Fibroblast of peridontal ligament (primary cell): ENCODE measurements at regions not wholly inside any gene's neighbourhood (a gene's known extent, or its start where the extent isn't known, plus 50 kb on each side); places are given as distances from the start of the nearest gene placed in this dataset.

Source experiments
- DNase-seq: peaks from one replicate; pipeline ENCODE4 v3.0.0-alpha.2; 2010; ENCODE audit errors: extremely low read depth

DNA sequence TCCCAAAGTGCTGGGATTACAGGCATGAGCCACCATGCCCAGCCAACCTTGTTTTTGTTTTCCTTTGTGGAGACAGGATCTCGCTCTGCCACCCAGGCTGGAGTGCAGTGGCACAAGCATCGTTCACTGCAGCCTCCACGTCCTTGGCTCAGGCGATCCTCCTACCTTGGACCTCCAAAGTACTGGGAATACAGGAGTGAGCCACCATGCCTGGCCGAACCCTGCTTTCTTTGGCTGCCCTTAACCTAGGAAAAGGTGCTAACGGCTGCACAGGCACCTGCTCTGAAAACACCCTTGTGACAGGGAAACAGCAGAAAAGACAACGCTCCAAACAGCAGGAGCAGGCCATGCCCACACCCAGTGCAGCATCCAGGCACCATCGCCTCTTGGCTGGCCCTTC lies 71.9 kb downstream of the OAT start:
- no peak for DNase-seq

DNA sequence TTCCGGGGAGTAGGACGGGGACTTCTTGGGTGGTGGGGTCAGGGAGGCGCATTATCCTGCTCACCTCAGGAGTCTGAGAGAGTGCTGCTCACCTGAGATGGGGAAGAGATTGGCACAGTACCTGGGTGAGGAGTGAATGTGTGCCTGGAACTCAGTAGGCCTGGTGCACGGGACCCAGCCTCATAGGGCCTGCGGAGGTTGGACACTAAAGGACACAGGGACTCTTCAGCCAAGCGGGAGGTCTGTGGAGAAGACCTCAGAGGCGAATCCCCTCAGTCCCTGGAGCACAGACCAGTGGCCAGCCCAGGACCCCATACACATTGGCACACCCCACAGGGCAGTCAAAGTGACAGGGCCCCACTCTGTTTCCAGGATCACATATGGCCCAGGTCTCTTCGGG lies 73.2 kb downstream of the OAT start:
- DNase-seq = no peak

DNA sequence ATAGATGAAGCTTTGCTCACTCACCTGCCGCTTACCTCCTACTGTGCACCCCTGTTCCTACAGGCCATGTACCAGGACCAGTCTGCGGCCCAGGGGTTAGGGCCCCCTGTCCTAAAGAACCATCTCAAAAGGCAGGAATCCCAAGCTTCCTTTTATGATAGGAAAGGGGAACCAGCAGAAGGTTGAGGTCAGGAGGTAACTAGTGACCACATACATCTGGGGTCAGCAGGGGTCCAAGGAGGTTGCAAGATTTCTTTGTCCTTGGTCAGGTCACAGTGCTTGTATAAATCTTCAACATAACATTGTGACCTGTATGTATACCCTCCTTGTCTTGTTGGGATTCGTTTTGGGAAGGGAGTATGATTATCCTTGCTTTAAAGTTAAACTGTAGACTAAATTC lies 73.8 kb downstream of the OAT start:
- no peak for DNase-seq

DNA sequence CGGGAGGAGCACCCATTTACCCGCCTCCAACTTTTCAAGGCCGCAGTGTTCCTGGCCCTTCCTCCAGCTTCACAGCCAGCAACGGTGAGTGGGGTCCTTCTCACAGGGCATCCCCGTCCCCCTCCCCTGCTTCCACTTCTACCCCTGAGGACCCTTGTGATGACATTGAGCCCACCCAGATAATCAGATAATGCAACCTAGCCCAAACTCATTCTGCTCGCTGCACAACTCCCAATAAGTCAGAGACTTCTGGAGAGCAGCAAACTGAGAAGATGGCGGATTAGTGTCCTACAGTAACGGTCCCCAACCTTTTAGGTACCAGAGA lies 74.5 kb downstream of the OAT start:
- DNase-seq = no peak

DNA sequence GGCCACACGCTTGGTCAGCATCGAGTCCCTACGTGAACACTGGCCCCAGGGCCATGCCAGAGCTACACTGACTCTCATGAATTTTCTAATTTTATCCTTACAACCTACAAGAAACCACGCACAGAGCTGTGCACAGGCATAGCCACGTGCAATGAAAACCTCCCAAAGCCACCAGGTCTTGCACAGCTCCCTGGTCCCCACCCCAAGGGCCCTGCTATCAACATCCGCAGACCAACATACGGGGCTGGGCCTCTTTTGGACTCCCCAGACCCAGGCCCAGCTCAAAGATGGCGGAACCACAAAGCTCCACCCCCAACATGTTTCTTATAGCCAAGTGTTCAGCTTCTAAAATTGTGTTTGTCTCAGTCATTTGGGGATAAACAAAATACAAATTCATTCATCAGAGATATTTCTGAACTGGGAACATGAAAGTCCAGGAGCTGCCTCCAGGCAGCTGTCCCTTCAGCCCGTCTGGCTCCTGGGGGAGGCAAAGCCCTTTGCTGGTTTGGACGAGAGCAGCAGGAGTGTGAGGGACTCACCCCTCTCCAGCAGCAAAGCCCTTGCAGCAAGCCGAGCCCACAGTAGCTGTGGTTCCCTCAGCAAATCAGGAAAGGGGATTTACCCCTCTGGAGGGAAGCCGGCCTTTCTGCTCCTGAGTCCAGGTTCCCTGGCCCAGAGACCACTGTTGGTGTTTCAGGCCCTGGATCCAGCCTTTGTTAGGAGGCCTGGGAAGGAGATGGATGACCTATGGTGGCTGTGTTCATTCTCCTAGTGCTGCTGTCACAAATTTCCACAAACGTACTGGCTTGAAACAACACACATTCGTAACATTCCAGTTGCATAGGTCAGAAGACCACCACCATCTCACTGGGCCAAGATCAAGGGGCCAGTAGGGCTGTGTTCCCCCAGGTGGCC lies 75.1 kb downstream of the OAT start:
- DNase-seq = no peak

DNA sequence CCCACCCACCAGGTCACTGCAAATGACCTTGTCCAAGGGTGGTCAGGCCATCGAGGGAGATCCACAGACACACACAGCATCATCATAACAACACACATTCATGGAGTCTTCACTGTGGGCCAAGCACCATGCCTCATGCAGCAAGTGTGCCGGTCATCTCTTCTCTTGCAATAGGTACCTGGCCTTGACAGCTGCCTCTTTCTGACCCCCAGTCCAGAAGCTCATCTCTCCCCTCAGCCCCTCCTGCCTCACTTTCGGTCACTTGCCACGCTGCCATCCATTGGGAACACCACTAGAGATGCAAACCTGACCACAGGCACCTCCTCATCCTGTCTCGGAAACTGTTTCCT lies 75.9 kb downstream of the OAT start:
- DNase-seq = no peak

DNA sequence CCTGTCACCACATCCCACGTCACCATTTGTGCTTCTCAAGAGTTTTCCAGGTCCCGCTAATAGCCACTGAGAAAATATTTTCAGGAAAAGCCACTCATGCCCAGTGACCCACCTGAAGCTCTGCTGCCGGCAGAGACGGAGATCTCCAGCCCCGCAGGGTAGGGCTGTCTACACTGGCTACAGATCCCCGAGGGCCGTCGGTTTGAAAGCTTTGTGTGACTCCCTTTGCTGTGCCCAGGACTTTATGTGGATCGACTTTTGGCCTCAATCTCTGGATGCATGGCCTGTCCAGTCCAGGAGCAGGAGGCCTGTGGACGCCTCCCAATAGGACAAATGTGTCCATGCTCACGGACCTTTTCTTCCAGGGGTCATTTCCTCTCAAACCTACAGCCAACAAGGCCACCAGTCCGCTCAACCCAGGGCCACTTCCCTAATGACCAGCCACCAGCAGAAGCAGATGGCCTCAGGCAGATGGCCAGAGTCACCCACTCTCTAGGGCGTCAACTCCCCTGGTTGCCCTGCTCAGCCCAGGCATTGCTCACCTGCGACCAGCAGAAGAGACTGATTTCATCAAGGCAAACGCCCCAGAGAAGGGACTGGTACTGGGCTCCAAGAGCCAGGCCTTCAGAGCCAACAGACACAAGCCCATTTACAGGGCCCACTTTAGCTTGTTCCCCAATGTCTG lies 76.4 kb downstream of the OAT start:
- no peak for DNase-seq

DNA sequence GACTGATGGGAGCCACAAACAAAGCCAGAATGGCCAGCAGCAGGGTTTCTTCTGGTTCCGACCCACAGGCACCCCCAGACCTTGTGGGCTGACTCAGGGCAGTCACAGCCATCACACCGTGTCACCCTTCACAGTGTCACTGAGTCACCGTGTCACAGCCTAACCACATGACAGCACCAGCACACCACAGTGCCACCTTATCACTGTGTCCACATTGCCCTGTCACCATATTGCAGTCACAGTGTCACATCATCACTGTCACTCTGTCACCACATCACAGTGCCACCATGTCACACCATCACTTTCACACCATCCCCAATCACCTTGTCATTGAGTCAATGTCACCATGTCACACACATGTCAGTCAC lies 77.0 kb downstream of the OAT start:
- no peak for DNase-seq

DNA sequence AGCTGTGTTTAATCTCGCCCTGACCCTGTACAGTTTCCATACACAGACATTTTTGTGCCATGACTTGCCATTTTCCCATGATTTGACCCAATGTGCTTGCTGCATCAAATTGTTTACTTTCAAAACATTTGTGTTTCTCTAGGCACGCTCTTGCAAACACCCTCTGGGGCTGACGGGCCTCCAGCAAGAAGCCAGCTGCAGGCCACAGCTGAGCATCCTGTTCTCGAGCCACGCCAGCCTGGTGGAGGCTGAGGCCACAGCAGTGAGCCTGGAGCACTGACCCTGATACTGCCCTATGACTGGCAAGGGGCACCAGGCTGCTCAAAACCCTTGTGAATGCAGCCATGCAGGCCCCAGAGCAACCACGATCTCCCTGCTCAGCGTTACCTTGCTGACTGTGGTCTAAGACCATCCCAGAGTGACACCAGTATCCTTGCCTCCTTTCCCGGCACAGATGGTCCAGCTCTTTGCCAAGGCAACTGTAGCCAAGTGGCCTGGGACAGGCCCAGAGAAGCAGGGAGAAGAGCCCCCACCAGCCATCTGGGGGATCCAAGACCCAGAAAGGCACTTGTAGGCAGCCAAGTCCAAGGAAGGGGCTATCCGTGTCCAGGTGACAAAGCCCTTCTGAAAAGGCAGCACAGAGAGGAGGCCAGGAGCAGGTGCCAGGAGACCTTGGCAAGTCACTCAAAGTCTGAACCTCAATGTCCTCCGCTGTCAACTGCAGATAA lies 78.5 kb downstream of the OAT start:
- peak; percentile 86 for DNase-seq

DNA sequence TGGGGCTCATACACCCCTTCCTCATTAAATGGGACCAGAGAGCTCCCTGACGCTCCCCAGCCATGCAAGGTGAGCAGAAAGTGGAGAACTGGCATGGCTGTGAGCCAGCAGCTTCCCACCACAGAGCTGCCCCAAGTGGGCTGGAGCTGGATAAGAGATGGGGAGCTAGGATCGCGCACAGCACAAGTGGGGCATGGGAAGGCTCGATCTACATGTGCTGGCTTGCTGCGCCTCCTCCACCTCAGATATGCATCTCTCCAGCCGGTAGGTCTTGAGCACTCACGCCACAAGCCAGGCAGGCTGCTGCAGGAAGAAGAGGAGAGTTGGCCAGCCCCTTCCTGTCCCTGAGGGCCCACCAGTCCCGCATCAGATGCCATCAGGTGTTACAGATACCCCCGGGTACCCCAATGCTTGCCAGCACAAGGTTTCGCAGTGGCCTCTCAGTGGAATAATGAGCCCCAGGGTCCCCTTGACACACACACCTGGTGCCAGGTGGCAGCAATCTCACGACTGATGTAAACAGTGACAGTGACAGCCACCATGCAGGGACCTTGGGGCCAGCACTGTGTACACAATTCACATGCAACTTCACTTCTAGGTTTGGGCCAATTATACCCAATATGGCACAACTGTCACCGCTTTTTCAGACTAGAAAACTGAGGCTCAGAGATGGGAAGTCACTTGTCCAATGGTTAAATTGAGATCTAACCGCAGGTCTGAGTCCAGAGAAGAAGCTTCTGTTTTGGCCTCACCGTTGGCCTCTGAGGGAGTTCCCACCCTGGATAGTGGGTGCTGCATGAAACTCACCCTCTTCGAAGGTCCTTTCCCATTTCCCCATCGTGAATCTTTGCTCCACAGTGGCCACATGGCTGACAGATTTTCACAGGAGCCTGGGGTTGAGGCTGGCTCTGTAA lies 79.3 kb downstream of the OAT start:
- DNase-seq = no peak

DNA sequence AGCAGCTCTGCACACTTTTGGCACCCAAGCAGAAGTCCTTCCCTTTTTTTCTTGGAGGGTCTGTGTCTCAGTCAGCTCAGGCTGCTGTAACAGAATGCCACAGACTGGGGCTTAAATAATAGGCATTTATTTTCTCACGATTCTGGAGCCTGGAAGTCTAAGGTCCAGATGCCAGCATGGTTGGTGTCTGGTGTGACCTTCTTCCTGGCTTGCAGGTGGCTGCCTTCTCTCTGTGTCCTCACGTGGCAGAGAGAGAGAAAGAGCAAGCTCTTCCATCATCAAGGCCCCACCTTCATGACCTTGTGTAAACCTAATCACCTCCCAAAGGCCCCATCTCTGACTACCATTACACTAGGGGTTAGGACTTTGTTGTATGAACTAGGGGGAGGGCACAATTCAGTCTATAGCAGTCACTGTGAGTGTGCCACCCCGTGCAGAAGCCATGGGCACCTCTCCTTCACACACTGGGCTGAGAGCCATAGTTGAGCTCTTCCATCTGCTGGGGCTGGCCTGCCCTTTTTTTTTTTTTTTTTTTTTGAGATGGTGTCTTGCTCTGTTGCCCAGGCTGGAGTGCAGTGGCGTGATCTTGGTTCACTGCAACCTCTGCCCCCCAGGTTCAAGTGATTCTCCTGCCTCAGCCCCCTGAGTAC lies 80.3 kb downstream of the OAT start:
- DNase-seq = no peak

DNA sequence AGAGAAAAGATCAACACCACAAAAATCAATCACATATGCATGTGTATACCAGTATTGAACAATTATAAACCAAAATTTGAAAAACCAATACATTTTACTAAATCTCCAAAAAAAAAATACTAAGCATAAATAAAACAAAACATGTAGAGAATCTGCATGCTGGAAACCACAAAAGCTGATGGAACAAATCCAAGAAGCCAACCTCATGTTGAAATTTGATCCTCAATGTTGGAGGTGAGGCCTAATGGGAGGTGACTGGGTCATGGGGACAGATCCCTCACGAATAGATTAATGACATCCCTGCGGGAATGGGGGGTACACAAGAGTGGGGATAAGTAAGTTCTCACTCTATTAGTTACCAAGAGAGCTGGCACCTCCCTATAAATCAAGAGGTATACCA lies 82.5 kb downstream of the OAT start:
- no peak for DNase-seq

DNA sequence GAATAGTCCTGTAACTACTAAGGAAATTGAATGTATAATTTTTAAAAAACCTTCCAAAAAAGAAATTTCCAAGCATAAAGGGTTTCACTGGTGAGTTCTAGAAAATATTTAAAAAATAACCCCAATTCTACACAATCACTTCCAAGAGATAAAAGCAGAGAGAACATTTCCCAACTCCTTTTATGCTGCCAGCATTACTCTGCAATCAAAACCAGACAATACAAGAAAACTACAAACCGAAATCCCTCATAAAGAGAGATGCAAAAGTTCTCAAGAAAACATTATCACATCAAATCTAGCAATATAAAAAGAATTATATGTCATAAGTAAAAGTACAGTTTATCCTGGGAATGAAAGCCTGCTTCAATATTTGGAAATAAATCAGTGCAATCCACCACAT lies 84.8 kb downstream of the OAT start:
- DNase-seq = no peak

DNA sequence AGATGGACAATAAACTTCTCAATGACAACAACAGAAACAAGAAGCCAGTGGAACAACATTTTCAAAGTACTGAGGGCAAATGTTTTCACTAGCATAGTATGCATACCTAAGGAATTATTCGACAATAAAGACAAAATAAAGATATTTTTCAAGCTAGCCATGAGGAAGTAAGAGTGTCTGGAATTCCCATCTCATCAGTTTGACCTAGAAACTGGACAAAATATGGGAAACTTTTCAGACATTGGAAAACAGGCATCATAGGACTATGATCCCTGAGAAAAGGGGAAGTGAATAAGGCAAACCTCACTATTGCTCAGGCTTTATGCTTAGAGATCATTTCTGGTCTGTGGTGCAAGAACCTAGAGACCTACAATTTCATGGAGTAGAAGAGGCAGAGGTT lies 86.3 kb downstream of the OAT start:
- DNase-seq = no peak

DNA sequence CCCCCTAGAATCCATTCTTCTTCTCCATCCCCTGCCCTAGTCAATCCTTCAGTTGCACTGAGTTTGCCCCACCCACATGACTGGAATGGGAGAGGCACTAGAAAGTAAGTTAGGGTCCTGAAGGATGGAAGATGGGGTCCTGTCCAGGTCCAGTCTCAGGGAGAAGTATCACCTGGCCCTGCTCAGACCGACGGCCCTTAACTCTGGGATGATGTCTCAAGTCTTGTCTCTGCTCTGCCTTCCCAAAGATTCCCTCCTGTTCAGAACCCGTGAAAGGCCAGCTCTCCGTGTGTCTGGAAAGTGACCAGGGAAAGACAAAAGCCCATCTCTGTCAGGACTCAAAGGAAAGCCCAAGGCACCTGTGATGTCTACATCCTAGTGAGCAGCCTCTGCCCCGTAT lies 88.8 kb downstream of the OAT start:
- DNase-seq = no peak

DNA sequence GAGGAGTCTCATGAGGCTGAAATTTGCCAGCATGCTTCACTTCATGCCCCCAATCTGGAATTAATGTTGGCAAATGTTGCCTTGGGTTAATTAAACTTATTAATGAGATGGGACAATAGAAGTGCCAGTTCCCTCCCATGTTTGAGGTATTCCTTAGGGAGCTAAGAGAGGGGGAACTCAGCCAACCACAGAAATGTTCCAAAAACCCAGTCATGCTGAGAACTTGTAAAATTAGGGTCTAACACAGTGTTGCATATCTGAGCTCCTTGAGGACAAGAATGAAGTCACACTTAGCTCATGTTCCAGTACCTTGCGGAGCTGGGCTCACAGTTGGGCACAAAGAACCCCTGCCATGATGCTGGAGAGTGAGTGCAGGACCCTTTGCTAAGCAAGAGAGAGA lies 89.4 kb downstream of the OAT start:
- DNase-seq = no peak

DNA sequence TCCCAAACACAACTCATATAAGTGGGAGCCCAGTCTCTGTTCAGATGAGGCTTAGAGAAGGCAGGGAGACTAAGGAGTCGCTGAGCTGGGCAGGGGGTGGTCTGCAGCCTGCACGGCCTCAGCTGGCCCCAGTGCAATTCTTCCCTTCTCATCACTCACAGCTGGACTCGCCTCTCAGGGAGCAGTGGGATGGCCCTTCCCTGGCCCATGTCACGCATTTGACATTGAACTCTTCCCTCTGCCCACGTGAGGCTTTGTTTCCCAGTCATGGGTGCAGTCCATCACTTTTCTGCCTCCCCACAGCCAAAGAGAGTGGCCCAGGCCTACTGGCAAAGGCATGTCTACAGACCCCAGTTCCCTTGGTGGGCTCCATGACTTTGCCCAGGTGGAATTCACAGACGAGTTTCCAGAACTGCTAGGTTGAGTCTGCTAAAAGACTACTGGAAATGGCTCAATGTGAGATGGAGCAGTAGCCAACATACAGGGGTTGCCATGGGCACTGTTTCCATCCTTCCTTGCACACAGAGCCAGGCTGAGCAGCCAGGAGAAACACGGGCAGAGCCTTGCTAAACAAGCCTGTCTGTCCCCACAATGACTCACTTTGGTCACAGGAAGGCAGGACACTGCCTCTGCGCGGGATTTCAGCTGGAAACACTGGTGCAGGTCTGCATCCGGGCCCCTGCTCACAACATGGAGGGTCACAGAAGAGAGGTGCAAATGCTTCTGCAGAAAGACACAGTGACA lies 90.1 kb downstream of the OAT start:
- no peak for DNase-seq

DNA sequence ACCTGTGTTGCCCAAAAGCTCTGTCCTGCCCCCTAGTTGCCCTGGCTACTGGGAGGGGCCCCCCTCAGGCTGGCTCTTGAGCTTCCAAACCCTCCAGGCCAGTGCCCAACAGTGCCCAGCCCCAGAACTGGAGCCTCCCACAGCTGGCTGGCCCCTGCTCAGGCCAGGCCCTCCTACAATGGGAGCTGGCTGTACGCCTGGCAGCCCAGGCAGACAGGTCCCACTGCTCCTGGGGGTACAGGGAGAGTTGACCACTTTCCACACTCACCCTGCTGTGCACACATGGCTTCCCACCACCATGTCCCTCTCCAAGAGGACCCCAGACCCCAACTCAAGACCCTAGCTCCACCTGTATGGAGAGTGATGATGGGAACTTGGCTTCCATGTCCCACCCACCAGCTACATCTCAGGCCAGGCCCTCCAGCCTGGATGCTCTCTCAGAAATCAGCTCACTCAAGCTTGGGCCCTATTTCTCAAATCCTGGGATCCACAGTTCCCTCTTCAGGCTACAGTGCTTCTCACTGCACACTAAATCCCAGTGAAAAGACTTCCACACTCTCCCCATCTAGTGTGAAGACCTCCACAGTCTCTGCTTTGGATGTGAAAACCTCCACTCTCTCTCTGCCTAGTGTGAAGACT lies 92.6 kb downstream of the OAT start:
- no peak for DNase-seq

DNA sequence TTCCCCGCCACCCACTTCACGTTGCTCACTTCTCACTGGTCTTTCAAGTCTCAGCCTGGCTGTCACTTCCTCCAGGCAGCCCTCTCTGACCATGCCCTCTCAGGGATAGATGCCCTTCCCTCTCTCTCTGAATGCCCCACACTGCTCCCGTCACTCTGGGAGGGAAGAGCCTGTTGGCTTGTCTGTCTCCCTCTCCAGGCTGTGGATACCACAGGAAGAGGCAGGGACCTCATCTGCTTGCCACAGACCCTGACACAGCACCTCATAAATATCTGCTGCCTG lies 93.1 kb downstream of the OAT start:
- no peak for DNase-seq

DNA sequence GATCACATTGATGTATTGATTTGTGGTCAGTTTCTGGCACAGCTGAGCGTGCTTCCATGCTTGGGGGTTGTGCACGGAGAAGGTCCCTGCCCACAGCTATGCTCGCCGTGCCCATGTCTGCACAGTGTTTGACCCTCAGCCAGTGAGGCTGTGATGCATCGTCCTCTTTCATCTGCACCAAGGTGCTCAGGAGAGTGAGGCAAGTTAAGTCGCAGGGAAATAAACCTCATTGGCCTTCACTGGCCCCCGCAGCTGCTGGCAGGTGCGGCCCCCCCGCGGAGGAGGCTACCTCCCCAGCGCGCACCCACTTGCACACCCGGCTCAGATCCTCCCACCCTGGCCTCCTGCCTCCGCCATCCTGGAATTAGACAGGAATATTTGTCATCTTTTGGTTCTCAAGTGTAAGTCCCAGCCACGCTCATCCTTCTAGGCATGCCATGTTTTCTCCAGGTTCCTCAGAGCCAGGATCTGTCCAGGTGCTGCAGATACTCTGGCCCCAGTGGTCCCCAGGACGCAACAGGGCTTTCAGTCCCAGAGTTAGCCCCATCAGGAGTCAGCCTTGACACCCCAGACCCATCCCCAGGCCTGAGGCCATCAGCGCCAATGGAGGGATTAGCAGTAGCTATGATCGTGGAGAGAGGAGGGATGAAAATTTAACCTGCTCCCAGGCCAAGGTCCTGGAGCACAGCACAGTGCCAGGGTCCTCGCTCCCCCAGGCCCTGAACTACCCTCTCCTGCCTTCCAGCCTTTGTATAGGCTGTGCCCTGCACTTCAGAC lies 93.7 kb downstream of the OAT start:
- no peak for DNase-seq
